A549 (cell line): ENCODE measurements at regions not wholly inside any gene's neighbourhood (a gene's known extent, or its start where the extent isn't known, plus 50 kb on each side); places are given as distances from the start of the nearest gene placed in this dataset.

ENCODE experiments used
- ATAC-seq, 2 experiments: fragments of 200-7000 bp in 1 of 2; fragments of >200 bp in 1 of 2; cut with Nextera tagmentation in 1 of 2; cut with Tn5 transposase in 1 of 2; 3 replicates each; pipeline versions ENCODE4 v1.8.0 to v1.9.1; 2018 to 2020; ENCODE audit warnings: mild to moderate bottlenecking in 1 of 2, moderate library complexity in 1 of 2
- CTCF ChIA-PET: fragments of 300-600 bp; sonication (Branson Sonifier 250); formaldehyde crosslinking; extraction: SDS; loops from one replicate; lab custom pipeline; 2021; ENCODE audit warnings: antibody characterized with exemption, inconsistent platforms; lab: Yijun Ruan, JAX
- POLR2A ChIA-PET: fragments of 350-600 bp; formaldehyde crosslinking; extraction: SDS; loops from one replicate; lab custom pipeline; 2021; ENCODE audit warnings: antibody characterized with exemption, inconsistent platforms; lab: Yijun Ruan, JAX
- DNase-seq, 2 experiments: peaks; one replicate each; pipeline versions ENCODE4 v3.0.0 to v3.0.0-alpha.2; 2011 to 2016; ENCODE audit warnings: low read depth in 1 of 2, low spot score in 1 of 2
- FAIRE-seq: peaks from 2 replicates; lab custom pipeline; 2011; peaks lifted over from hg19 to GRCh38; lab: Jason Lieb, UNC
- H3K27ac ChIP-seq, 2 experiments: fragments of >200 bp; sonication (Bioruptor Twin); formaldehyde crosslinking; 3 replicates each; pipeline ENCODE4 v1.5.1; 2016 to 2017
- H3K4me1 ChIP-seq: fragments of >200 bp; sonication (Bioruptor Twin); formaldehyde crosslinking; 3 replicates; pipeline ENCODE4 v1.6.1; 2016
- H3K4me2 ChIP-seq: fragments of >200 bp; sonication (Bioruptor Twin); formaldehyde crosslinking; 3 replicates; pipeline ENCODE4 v1.6.1; 2016
- H3K4me3 ChIP-seq: fragments of >200 bp; sonication (Bioruptor Twin); formaldehyde crosslinking; 3 replicates; pipeline ENCODE4 v1.5.1; 2016
- H3K9me3 ChIP-seq: fragments of >200 bp; sonication (Bioruptor Twin); formaldehyde crosslinking; 3 replicates; pipeline ENCODE4 v1.6.1; 2016
- ATOH8 ChIP-seq: fragments of 250-450 bp; sonication (Bioruptor Pico); IDR thresholded peaks from 2 replicates; pipeline ENCODE4 v1.5.0; 2020; ENCODE audit warnings: low read depth, mild to moderate bottlenecking, moderate library complexity
- BHLHE40 ChIP-seq: IDR thresholded peaks from 2 replicates; pipeline ENCODE4 v1.6.1; 2012; ENCODE audit warnings: low read depth, low read length, inconsistent platforms
- CHD2 ChIP-seq: fragments of 150-350 bp; IDR thresholded peaks from 2 replicates; pipeline ENCODE4 v1.6.1; 2014; ENCODE audit warnings: low read length; ENCODE audit not compliant: partially characterized antibody
- CHD4 ChIP-seq: fragments of 200-600 bp; sonication (generic); IDR thresholded peaks from 2 replicates; pipeline ENCODE4 v1.6.1; 2016; ENCODE audit warnings: antibody characterized with exemption, mild to moderate bottlenecking, borderline replicate concordance
- ELK1 ChIP-seq: fragments of 150-350 bp; IDR thresholded peaks from 2 replicates; pipeline ENCODE4 v1.6.1; 2014; ENCODE audit warnings: low read depth, mild to moderate bottlenecking, low read length
- EP300 ChIP-seq, 2 experiments: fragments of >200 bp; sonication (Bioruptor Twin); formaldehyde crosslinking; IDR thresholded peaks; 2 replicates in 1 of 2; 3 replicates in 1 of 2; pipeline ENCODE4 v1.6.1; 2016 to 2017
- FOSL2 ChIP-seq, 2 experiments: fragments of 450-650 bp in 1 of 2; fragments of >200 bp in 1 of 2; sonication (Bioruptor Twin) in 1 of 2; formaldehyde crosslinking; IDR thresholded peaks; 2 replicates each; pipeline versions ENCODE4 v1.5.0 to v1.6.1; 2016 to 2020; ENCODE audit warnings: mild to moderate bottlenecking in 1 of 2, moderate library complexity in 1 of 2
- FOXS1 ChIP-seq: fragments of 250-450 bp; sonication (Bioruptor Pico); IDR thresholded peaks from 2 replicates; pipeline ENCODE4 v1.5.0; 2020; ENCODE audit warnings: mild to moderate bottlenecking, moderate library complexity
- HEYL ChIP-seq: fragments of 250-450 bp; sonication (Bioruptor Pico); IDR thresholded peaks from 2 replicates; pipeline ENCODE4 v1.8.0; 2021; ENCODE audit warnings: mild to moderate bottlenecking, moderate library complexity
- HMGXB4 ChIP-seq: fragments of 250-450 bp; sonication (Bioruptor Pico); IDR thresholded peaks from 2 replicates; pipeline ENCODE4 v1.5.0; 2021; ENCODE audit warnings: mild to moderate bottlenecking, moderate library complexity, borderline replicate concordance
- HOXA7 ChIP-seq: fragments of 250-450 bp; sonication (Bioruptor Pico); IDR thresholded peaks from 2 replicates; pipeline ENCODE4 v1.5.0; 2020; ENCODE audit warnings: mild to moderate bottlenecking, moderate library complexity
- HOXB13 ChIP-seq: fragments of 250-450 bp; sonication (Bioruptor Pico); IDR thresholded peaks from 2 replicates; pipeline ENCODE4 v1.5.0; 2020; ENCODE audit warnings: low read depth, mild to moderate bottlenecking, moderate library complexity
- MAX ChIP-seq: IDR thresholded peaks from 2 replicates; pipeline ENCODE4 v1.6.1; 2012
- MYC ChIP-seq: IDR thresholded peaks from 2 replicates; pipeline ENCODE4 v1.6.1; 2012; ENCODE audit warnings: mild to moderate bottlenecking, inconsistent platforms, low read length, improper control_type of control experiment, borderline replicate concordance
- RAD21 ChIP-seq, 2 experiments: fragments of >200 bp in 1 of 2; sonication (Bioruptor Twin) in 1 of 2; formaldehyde crosslinking in 1 of 2; IDR thresholded peaks in 1 of 2; conservative IDR thresholded peaks in 1 of 2; 2 replicates in 1 of 2; 3 replicates in 1 of 2; pipeline ENCODE4 v1.6.1; 2012 to 2018; ENCODE audit warnings: inconsistent platforms in 1 of 2
- RARB ChIP-seq: fragments of 250-450 bp; sonication (Bioruptor Pico); IDR thresholded peaks from 2 replicates; pipeline ENCODE4 v1.8.0; 2021; ENCODE audit warnings: mild to moderate bottlenecking, moderate library complexity
- RNF2 ChIP-seq: fragments of 200-600 bp; sonication (generic); IDR thresholded peaks from 2 replicates; pipeline ENCODE4 v1.6.1; 2016; ENCODE audit warnings: low read depth, mild to moderate bottlenecking, antibody characterized with exemption, moderate library complexity, borderline replicate concordance
- SREBF2 ChIP-seq: fragments of 450-650 bp; IDR thresholded peaks from 2 replicates; pipeline ENCODE4 v1.6.1; 2014; ENCODE audit warnings: mild to moderate bottlenecking, moderate library complexity
- ZFP36 ChIP-seq: fragments of 450-650 bp; IDR thresholded peaks from 2 replicates; pipeline ENCODE4 v1.6.1; 2014; ENCODE audit warnings: borderline replicate concordance; ENCODE audit not compliant: partially characterized antibody
- WGBS: methylation state at CpG from one replicate; pipeline ENCODE4 v1.1.6; 2017; ENCODE audit errors: missing lambda C conversion rate; 5-methylcytosine and 5-hydroxymethylcytosine counted together
- TF ChIP-seq, protein P1 (sequence below): IDR thresholded peaks from 2 replicates; pipeline ENCODE4 v1.6.1; 2012
- TF ChIP-seq, protein P2 (sequence below): IDR thresholded peaks from 2 replicates; pipeline ENCODE4 v1.6.1; 2012; ENCODE audit warnings: low read depth, borderline replicate concordance
- TF ChIP-seq, protein P3 (sequence below): fragments of 450-650 bp; IDR thresholded peaks from 2 replicates; pipeline ENCODE4 v1.6.1; 2014; ENCODE audit warnings: antibody characterized with exemption
- TF ChIP-seq, protein P4 (sequence below): fragments of >200 bp; sonication (Bioruptor Twin); formaldehyde crosslinking; IDR thresholded peaks from 2 replicates; pipeline ENCODE4 v1.6.1; 2016

DNA sequence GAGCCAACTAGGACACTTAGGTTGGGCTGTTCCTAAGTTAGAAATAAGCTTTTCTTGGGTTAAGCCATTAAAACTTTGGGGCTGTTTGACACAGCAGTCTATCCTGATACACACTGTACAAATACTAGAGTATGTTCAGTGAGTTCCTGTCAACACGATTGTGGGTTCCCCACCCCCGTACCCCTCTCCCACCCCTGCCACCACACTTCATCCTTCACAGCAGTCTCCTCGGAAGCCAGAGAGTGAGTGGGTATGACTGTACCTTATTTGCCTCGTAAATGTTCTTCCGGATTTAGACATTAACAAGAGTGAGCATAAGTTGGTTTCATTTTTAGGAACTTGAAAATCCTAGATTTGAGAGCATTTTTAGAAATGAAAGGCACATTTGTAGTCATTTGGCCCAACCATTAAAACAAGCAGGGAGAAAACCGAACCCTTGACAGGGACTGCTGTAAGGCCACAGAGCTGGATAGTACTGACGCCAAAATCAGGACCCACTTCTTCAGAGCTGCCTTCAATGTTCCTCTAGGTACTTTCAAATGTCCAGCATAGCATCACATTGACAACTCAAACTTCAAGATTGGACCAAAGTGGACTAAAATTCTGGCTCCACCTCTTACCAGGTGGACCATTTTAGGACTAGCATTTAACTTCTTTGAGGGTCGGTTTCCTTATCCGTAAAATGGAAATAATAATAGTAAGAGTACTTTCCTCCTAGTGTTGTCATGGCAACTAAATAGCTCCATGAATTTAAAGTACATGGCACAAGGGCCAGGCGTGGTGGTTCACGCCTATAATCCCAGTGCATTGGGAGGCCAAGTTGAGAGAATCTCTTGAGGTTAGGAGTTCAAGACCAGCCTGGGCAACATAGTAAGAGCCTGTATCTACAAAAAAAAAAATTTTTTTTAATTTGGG is 166.3 kb upstream of the SERTAD2 start:
- ATAC-seq: no peak; a peak in 1 of 6 replicates
- POLR2A ChIA-PET: no interaction called here
- Histone ChIP-seq H3K27ac (no peak overlapping the region), H3K9me3 (no peaks in the 10 kb centered on the region), H3K4me3 (no peak overlapping the region), H3K4me2 (no peak overlapping the region), H3K4me1 (no peaks in the 10 kb centered on the region)
- 81% methylated on average over 11 of the region's 11 CpGs for WGBS
- FAIRE-seq: no peak
- CTCF ChIA-PET: interaction anchor here (0.9 to 1.6 kb wide), 7 partner anchors 12 to 211 kb away, joined by 3 to 4 read pairs (median 3); partner anchors contain the start of gene SERTAD2
- no peak for DNase-seq
- TF ChIP-seq, protein P1, sequence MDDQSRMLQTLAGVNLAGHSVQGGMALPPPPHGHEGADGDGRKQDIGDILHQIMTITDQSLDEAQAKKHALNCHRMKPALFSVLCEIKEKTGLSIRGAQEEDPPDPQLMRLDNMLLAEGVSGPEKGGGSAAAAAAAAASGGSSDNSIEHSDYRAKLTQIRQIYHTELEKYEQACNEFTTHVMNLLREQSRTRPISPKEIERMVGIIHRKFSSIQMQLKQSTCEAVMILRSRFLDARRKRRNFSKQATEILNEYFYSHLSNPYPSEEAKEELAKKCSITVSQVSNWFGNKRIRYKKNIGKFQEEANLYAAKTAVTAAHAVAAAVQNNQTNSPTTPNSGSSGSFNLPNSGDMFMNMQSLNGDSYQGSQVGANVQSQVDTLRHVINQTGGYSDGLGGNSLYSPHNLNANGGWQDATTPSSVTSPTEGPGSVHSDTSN: no peak
- TF ChIP-seq RAD21 (conservative IDR thresholded peaks at IDR 0.05 in 1 of 2, IDR thresholded peaks at IDR 0.05 in 1 of 2): no peak
- no peak for TF ChIP-seq EP300 (IDR thresholded peaks at IDR 0.05)
- no peak for TF ChIP-seq ZFP36

GRCh38 chr2:64820901-64821300 is 167.2 kb upstream of the SERTAD2 start:
- ChIA-PET CTCF (interaction anchor here (1.0 to 1.6 kb wide), 6 partner anchors 11 to 212 kb away, joined by 3 to 4 read pairs (median 3); partner anchors contain the start of gene SERTAD2), POLR2A (no interaction called here)
- WGBS: 95% methylated on average over 1 of the region's 1 CpG
- Histone ChIP-seq H3K9me3 (no peaks in the 10 kb centered on the region), H3K4me3 (no peak overlapping the region), H3K4me2 (no peak overlapping the region), H3K4me1 (no peaks in the 10 kb centered on the region), H3K27ac (no peak overlapping the region)
- DNase-seq (no peak), FAIRE-seq (no peak), ATAC-seq (no peak)
- TF ChIP-seq HOXB13: no peak
- TF ChIP-seq ATOH8 (CRISPR knock-in tag): no peak
- no peak for TF ChIP-seq MAX
- no peak for TF ChIP-seq RNF2
- TF ChIP-seq RAD21 (conservative IDR thresholded peaks at IDR 0.05 in 1 of 2, IDR thresholded peaks at IDR 0.05 in 1 of 2): no peak
- TF ChIP-seq HMGXB4: no peak
- TF ChIP-seq, protein P2, sequence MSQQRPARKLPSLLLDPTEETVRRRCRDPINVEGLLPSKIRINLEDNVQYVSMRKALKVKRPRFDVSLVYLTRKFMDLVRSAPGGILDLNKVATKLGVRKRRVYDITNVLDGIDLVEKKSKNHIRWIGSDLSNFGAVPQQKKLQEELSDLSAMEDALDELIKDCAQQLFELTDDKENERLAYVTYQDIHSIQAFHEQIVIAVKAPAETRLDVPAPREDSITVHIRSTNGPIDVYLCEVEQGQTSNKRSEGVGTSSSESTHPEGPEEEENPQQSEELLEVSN: no peak
- TF ChIP-seq BHLHE40: no peak
- TF ChIP-seq RARB: no peak
- no peak for TF ChIP-seq EP300 (IDR thresholded peaks at IDR 0.05)
- TF ChIP-seq SREBF2: no peak
- TF ChIP-seq, protein P3, sequence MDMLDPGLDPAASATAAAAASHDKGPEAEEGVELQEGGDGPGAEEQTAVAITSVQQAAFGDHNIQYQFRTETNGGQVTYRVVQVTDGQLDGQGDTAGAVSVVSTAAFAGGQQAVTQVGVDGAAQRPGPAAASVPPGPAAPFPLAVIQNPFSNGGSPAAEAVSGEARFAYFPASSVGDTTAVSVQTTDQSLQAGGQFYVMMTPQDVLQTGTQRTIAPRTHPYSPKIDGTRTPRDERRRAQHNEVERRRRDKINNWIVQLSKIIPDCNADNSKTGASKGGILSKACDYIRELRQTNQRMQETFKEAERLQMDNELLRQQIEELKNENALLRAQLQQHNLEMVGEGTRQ: no peak
- TF ChIP-seq CHD4: no peak

DNA sequence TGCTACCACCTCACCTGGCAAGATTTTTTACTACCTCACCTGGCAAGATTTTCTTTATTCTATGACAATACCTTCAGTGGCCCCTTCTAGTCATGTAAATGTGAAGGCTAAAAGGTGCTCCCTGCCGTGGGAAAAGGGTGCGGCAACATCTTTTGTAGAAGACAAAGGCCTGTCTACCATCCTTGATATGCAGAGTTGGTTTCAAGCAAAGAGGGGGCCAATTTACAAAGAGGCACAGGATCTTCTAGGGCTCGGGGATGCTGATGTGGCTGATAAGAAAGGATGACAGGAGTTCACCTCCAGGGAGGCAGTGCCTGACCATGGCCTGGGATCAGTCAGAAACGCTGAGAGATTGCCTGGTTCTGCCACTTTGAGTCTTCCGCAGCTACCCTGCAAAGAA is 165.4 kb upstream of the SLC1A4 start:
- ChIA-PET CTCF (no interaction called here), POLR2A (interaction anchor here (0.6 kb wide), 1 partner anchor 91 kb away, joined by 3 read pairs; no protein-coding TSS in a partner anchor)
- Histone ChIP-seq H3K27ac (no peak overlapping the region), H3K4me3 (no peak overlapping the region), H3K4me2 (no peak overlapping the region), H3K9me3 (no peaks in the 10 kb centered on the region), H3K4me1 (no peaks in the 10 kb centered on the region)
- 55% methylated on average over 5 of the region's 5 CpGs for WGBS
- ATAC-seq: no peak
- FAIRE-seq: no peak
- no peak for DNase-seq
- TF ChIP-seq ELK1 (no peak), CHD2 (no peak), FOXS1 (CRISPR knock-in tag) (no peak), ZFP36 (no peak), MYC (no peak), HOXA7 (CRISPR knock-in tag) (no peak), HEYL (CRISPR knock-in tag) (no peak), SREBF2 (no peak), FOSL2 (IDR thresholded peaks at IDR 0.05) (no peak), FOSL2 (CRISPR knock-in tag; IDR thresholded peaks at IDR 0.05) (no peak)
- TF ChIP-seq, protein P1: no peak
- TF ChIP-seq, protein P4, sequence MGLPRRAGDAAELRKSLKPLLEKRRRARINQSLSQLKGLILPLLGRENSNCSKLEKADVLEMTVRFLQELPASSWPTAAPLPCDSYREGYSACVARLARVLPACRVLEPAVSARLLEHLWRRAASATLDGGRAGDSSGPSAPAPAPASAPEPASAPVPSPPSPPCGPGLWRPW: no peak
